PFSK-1 (cell line): ENCODE measurements at regions not wholly inside any gene's neighbourhood (a gene's known extent, or its start where the extent isn't known, plus 50 kb on each side); places are given as distances from the start of the nearest gene placed in this dataset.

Experiments used
- FOXP2 ChIP-seq: optimal IDR thresholded peaks from 2 replicates; pipeline ENCODE3; 2011; ENCODE audit warnings: borderline replicate concordance, control low read depth, inconsistent platforms; ENCODE audit not compliant: insufficient read depth; ENCODE audit errors: extremely low read length, extremely low read depth
- POLR2AphosphoS5 ChIP-seq: IDR thresholded peaks from 2 replicates; pipeline ENCODE4 v1.6.1; 2012; ENCODE audit warnings: low read depth, mild to moderate bottlenecking, control low read depth, low read length, moderate library complexity
- SIN3A ChIP-seq: IDR thresholded peaks from 2 replicates; pipeline ENCODE4 v1.6.1; 2012; ENCODE audit warnings: mild to moderate bottlenecking, low read length, moderate library complexity, borderline replicate concordance; ENCODE audit not compliant: insufficient read depth
- TAF1 ChIP-seq: IDR thresholded peaks from 2 replicates; pipeline ENCODE4 v1.6.1; 2012; ENCODE audit warnings: low read length, control low read depth, borderline replicate concordance; ENCODE audit not compliant: insufficient read depth
- TF ChIP-seq, protein P1 (sequence below), 2 experiments: IDR thresholded peaks; 2 replicates each; pipeline versions ENCODE4 v1.6.1 to v1.8.0; 2011 to 2012; ENCODE audit warnings: low read depth in 2 of 2, low read length in 2 of 2, control low read depth in 1 of 2, inconsistent platforms in 1 of 2, mild to moderate bottlenecking in 1 of 2, moderate library complexity in 1 of 2; ENCODE audit not compliant: insufficient read depth in 1 of 2

DNA sequence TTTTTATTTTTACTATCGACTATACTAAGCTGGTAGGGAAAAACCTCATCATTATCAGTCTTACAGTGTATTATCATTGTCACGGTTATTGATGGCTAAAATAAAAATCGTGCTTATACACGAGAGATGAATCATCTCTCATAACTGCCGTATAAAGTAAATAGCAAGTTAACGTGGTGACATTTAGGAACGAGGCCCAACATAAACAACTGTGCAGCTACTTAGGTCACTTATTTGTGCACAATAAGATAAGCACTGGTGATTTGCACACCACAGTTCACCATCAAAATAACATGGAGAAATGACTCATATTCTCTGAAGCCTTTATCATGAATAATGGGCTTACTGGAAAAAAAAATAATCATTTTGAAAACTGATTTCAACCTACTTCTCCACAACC lies 482.0 kb upstream of the TENM3 start:
- TF ChIP-seq FOXP2 (no peak), TAF1 (no peak), SIN3A (no peak), POLR2AphosphoS5 (no peak)
- TF ChIP-seq, protein P1, sequence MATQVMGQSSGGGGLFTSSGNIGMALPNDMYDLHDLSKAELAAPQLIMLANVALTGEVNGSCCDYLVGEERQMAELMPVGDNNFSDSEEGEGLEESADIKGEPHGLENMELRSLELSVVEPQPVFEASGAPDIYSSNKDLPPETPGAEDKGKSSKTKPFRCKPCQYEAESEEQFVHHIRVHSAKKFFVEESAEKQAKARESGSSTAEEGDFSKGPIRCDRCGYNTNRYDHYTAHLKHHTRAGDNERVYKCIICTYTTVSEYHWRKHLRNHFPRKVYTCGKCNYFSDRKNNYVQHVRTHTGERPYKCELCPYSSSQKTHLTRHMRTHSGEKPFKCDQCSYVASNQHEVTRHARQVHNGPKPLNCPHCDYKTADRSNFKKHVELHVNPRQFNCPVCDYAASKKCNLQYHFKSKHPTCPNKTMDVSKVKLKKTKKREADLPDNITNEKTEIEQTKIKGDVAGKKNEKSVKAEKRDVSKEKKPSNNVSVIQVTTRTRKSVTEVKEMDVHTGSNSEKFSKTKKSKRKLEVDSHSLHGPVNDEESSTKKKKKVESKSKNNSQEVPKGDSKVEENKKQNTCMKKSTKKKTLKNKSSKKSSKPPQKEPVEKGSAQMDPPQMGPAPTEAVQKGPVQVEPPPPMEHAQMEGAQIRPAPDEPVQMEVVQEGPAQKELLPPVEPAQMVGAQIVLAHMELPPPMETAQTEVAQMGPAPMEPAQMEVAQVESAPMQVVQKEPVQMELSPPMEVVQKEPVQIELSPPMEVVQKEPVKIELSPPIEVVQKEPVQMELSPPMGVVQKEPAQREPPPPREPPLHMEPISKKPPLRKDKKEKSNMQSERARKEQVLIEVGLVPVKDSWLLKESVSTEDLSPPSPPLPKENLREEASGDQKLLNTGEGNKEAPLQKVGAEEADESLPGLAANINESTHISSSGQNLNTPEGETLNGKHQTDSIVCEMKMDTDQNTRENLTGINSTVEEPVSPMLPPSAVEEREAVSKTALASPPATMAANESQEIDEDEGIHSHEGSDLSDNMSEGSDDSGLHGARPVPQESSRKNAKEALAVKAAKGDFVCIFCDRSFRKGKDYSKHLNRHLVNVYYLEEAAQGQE (IDR thresholded peaks at IDR 0.05; ENCODE audit: insufficient read depth in 1 of 2, low read depth in 2 of 2, low read length in 2 of 2) = no peak

DNA sequence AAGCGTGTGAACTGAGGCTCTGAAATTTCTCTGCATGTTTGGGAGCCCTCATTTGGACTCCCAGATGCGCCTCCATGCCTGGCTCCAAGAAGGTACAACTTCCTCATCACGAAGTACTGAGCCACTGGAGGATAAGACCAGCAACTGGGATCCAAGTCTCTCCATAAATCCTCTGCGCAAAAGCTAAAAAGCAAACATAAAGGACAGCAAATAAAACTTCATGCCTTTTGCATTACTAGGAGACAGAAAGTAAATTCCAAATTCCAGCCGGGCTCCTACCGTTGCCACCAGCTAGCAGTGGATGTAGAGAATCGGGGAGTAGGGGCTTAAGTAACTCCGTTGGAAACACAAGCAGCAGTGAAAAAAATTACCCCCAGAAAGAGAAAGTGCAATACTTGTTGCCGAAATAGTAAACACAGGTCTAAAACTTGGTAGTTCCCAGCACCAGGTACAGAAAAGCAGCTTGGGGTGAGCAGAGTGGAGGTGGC lies 477.1 kb upstream of the TENM3 start:
- TF ChIP-seq SIN3A = no peak
- TF ChIP-seq POLR2AphosphoS5 = no peak

DNA sequence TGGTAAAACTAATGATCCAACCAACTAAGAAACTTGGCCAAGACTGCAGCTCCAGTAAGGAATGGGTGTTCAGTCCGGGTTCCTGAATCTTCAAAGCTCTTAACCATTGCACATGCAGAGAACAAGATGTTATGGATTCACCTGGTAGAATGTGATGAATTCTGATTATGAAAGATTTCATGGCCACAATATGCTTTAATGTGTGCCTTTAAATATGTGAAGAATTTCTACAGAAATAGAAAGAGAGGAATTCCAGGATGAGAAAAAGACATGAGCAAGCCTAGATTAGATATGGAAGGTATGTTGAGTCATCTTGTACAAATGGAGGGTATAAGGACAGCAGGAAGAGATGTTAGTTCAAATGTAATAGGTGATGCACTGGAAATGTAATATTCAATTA lies 472.2 kb upstream of the TENM3 start:
- no peak for TF ChIP-seq SIN3A
- TF ChIP-seq FOXP2 = no peak
- TF ChIP-seq, protein P1 (IDR thresholded peaks at IDR 0.05; ENCODE audit: insufficient read depth in 1 of 2, low read depth in 2 of 2, low read length in 2 of 2) = no peak

GRCh38 chr4:181775298-181775697 lies 467.9 kb upstream of the TENM3 start:
- TF ChIP-seq SIN3A (no peak), TAF1 (no peak)
- TF ChIP-seq, protein P1 (IDR thresholded peaks at IDR 0.05; ENCODE audit: insufficient read depth in 1 of 2, low read depth in 2 of 2, low read length in 2 of 2) = no peak

DNA sequence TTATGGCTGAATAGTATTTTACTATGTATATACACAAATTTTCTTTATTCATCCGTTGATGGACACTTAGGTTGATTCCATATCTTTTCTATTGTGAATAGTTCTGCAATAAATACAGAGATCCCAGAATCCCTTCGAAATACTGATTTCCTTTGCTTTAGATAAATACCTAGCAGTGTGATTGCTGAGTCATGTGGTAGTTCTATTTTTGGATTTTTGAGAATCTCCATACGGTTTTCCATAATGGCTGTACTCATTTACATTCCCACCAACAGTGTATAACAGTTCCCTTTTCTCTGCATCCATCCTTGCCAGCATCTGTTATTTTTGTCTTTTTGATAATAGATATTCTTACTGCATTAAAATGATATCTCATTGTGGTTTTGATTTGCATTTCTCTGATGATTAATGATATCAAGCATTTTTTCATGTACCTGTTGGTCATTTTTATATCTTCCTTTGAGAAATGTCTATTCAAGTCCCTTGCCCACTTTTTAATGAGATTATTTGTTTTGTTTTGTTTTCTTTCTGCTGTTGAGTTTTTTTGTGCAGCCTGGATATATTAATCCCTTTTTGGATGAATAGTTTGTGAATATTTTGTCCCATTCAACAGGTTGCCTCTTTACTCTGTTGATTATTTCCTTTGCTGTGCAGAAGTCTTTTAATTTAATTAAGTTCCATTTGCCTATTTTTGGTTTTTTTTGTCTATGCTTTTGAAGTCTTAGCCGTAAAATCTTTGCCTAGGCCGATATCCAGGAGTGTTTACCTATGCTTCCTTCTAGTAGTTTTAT lies 466.7 kb upstream of the TENM3 start:
- no peak for TF ChIP-seq SIN3A
- no peak for TF ChIP-seq TAF1
- TF ChIP-seq POLR2AphosphoS5 = no peak
- TF ChIP-seq, protein P1 (IDR thresholded peaks at IDR 0.05; ENCODE audit: insufficient read depth in 1 of 2, low read depth in 2 of 2, low read length in 2 of 2) = no peak
- TF ChIP-seq FOXP2 = no peak
